Loucy (cell line): ENCODE measurements at regions not wholly inside any gene's neighbourhood (a gene's known extent, or its start where the extent isn't known, plus 50 kb on each side); places are given as distances from the start of the nearest gene placed in this dataset.

ENCODE experiments used
- H2AFZ ChIP-seq: fragments of 200-600 bp; sonication (generic); 2 replicates; pipeline ENCODE4 v1.6.0; 2016; ENCODE audit warnings: antibody characterized with exemption, mild to moderate bottlenecking, low read length, moderate library complexity
- H3F3A ChIP-seq: fragments of 200-600 bp; 2 replicates; pipeline ENCODE4 v1.6.0; 2016; ENCODE audit warnings: antibody characterized with exemption, low read depth, mild to moderate bottlenecking
- H3K27me3 ChIP-seq: fragments of 200-600 bp; sonication (generic); 2 replicates; pipeline ENCODE4 v1.6.1; 2014; ENCODE audit warnings: low read length, mild to moderate bottlenecking; ENCODE audit not compliant: insufficient read depth, poor library complexity, severe bottlenecking
- H3K36me3 ChIP-seq: fragments of 200-600 bp; sonication (generic); 2 replicates; pipeline ENCODE4 v1.6.1; 2016; ENCODE audit warnings: low read length; ENCODE audit not compliant: insufficient read depth
- H3K4me1 ChIP-seq: fragments of 200-600 bp; sonication (generic); 2 replicates; pipeline ENCODE4 v1.5.1; 2014; ENCODE audit warnings: low read length, mild to moderate bottlenecking; ENCODE audit not compliant: insufficient read depth, poor library complexity, severe bottlenecking
- H3K4me2 ChIP-seq: fragments of 200-600 bp; sonication (generic); 2 replicates; pipeline ENCODE4 v1.6.0; 2014; ENCODE audit warnings: antibody characterized with exemption, low read length, low read depth, mild to moderate bottlenecking; ENCODE audit not compliant: poor library complexity, severe bottlenecking
- H3K4me3 ChIP-seq: fragments of 200-600 bp; sonication (generic); 2 replicates; pipeline ENCODE4 v1.5.1; 2014; ENCODE audit warnings: low read length, mild to moderate bottlenecking, mixed read lengths; ENCODE audit not compliant: poor library complexity, severe bottlenecking
- H3K79me2 ChIP-seq: fragments of 200-600 bp; sonication (generic); 2 replicates; pipeline ENCODE4 v1.6.1; 2014; ENCODE audit warnings: low read length; ENCODE audit not compliant: insufficient read depth
- H3K9ac ChIP-seq: fragments of 200-600 bp; sonication (generic); 2 replicates; pipeline ENCODE4 v1.6.0; 2014; ENCODE audit warnings: mild to moderate bottlenecking, low read depth, low read length, moderate library complexity; ENCODE audit not compliant: poor library complexity, severe bottlenecking
- H3K9me2 ChIP-seq: fragments of 200-600 bp; sonication (generic); replicated peaks from 2 replicates; pipeline ENCODE4 v1.6.1; 2016; ENCODE audit warnings: low read depth, low read length, mixed read lengths
- H3K9me3 ChIP-seq: fragments of 200-600 bp; sonication (generic); 2 replicates; pipeline ENCODE4 v1.6.1; 2014; ENCODE audit warnings: mild to moderate bottlenecking, antibody characterized with exemption, low read length, low read depth; ENCODE audit not compliant: insufficient read depth
- H4K20me1 ChIP-seq: fragments of 200-600 bp; sonication (generic); 2 replicates; pipeline ENCODE4 v1.6.0; 2014; ENCODE audit warnings: antibody characterized with exemption, low read length, mild to moderate bottlenecking; ENCODE audit not compliant: insufficient read depth, poor library complexity, severe bottlenecking
- CTCF ChIP-seq: fragments of 200-600 bp; sonication (generic); conservative IDR thresholded peaks from 2 replicates; pipeline ENCODE4 v1.5.1; 2014; ENCODE audit warnings: mild to moderate bottlenecking, antibody characterized with exemption, low read length
- EZH2phosphoT487 ChIP-seq: fragments of 200-600 bp; IDR thresholded peaks from 2 replicates; pipeline ENCODE4 v1.6.1; 2018; ENCODE audit warnings: antibody characterized with exemption, mild to moderate bottlenecking, moderate library complexity, borderline replicate concordance

- Histone ChIP-seq H3K4me3 (no peak overlapping the region), H3K36me3 (no peaks in the 10 kb centered on the region), H3K9ac (no peak overlapping the region), H3K4me2 (no peak overlapping the region), H4K20me1 (no peaks in the 10 kb centered on the region), H3K9me3 (no peaks in the 10 kb centered on the region), H2AFZ (no peak overlapping the region), H3K27me3 (no peaks in the 10 kb centered on the region), H3K4me1 (peaks cover 11% of the 10 kb centered on the region), H3K79me2 (no peaks in the 10 kb centered on the region), H3F3A (no peaks in the 10 kb centered on the region), H3K9me2 (no peaks in the 10 kb centered on the region)
- TF ChIP-seq CTCF (no peak), EZH2phosphoT487 (no peak)
These were observed 559.0 kb upstream of the MEF2C start for GRCh38 chr5:89441965-89442364.

GRCh38 chr5:89440670-89441069, 557.7 kb upstream of the MEF2C start:
- Histone ChIP-seq H3K4me1 (peaks cover 11% of the 10 kb centered on the region), H3K9ac (no peak overlapping the region), H2AFZ (no peak overlapping the region), H3K79me2 (no peaks in the 10 kb centered on the region), H3K4me2 (no peak overlapping the region), H4K20me1 (no peaks in the 10 kb centered on the region), H3K9me2 (no peaks in the 10 kb centered on the region), H3K9me3 (no peaks in the 10 kb centered on the region), H3F3A (no peaks in the 10 kb centered on the region), H3K4me3 (no peak overlapping the region), H3K36me3 (no peaks in the 10 kb centered on the region), H3K27me3 (no peaks in the 10 kb centered on the region)
- TF ChIP-seq EZH2phosphoT487 (no peak), CTCF (no peak)

- Histone ChIP-seq H3K9me3 (no peaks in the 10 kb centered on the region), H3K4me3 (no peak overlapping the region), H3K4me1 (peaks cover 5% of the 10 kb centered on the region), H3K27me3 (no peaks in the 10 kb centered on the region), H3K9me2 (no peaks in the 10 kb centered on the region), H3K36me3 (no peaks in the 10 kb centered on the region), H3K79me2 (no peaks in the 10 kb centered on the region), H3F3A (no peaks in the 10 kb centered on the region), H3K4me2 (no peak overlapping the region), H2AFZ (no peak overlapping the region), H3K9ac (no peak overlapping the region), H4K20me1 (no peaks in the 10 kb centered on the region)
- TF ChIP-seq EZH2phosphoT487 (no peak), CTCF (no peak)
These were observed 554.8 kb upstream of the MEF2C start for GRCh38 chr5:89437450-89438435.
